KBM-7 (cell line): ENCODE measurements at regions not wholly inside any gene's neighbourhood (a gene's known extent, or its start where the extent isn't known, plus 50 kb on each side); places are given as distances from the start of the nearest gene placed in this dataset.
A peak's percentile ranks its signal among the peaks of the same experiment; 100 is the strongest.

ENCODE experiments used
- DNase-seq: peaks from one replicate; pipeline ENCODE4 v3.0.0-alpha.2; 2015
- in situ Hi-C: fragments of 300-500 bp; cut with MboI; formaldehyde crosslinking; loops from 2 replicates; pipeline ENCODE4 v1.14.3; 2020; ENCODE audit warnings: low sequenced_read_pairs, low pct_unique_long_range_greater_than_20kb, mixed read lengths

DNA sequence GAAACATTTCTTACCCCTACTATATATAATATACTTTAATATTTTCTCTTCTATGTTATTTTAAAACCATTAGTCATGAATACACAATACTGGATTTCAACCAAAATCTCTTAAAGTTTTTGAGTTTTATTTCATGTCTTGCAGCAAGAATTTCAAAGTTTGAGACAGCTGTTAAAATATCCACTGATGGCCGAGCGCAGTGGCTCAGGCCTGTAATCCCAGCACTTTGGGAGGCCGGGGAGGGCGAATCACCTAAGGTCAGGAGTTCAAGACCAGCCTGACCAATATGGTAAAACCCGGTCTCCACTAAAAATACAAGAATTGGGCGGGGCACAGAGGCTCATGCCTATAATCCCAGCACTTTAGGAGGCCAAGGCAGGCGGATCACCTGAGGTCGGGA, 59.7 kb upstream of the DAPK1 start:
- no peak for DNase-seq
- in situ Hi-C loops, result no loop called here

DNA sequence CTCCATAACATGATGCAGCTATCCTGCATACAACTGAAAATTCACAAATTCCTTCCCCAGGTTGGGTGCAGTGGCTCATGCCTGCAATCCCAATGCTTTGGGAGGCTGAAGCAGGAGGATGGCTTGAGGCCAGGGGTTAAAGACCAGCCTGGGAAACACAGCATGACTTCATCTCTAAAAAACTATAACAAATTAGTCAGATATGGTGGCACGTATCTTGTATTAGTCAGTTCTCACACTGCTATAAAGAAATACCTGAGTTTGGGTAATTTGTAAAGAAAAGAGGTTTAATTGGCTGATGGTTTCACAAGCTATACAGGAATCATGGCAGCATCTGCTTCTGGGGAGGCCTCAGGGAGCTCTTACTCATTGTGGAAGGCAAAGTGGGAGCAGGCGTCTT, 56.4 kb upstream of the DAPK1 start:
- no peak for DNase-seq
- in situ Hi-C loops, result no loop called here

DNA sequence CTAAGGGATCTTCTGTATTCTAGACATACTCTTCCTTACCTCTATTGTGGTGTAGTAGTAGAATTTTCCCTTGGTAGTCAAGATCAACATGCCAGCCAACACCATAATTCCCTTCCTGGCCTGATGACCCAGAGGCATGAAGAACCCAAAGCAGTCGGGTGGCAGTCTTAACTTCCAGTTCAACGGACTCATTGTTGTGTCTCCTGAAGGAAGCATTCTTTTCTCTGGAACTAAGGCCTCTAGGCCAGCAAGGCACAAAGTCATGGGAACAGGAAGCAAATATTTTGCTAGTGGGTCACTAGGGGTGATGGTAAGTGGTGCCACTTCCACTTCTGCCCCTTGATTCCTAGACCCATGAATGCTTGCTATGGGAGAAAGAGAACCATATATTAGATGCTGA, 55.2 kb upstream of the DAPK1 start:
- DNase-seq, result no peak
- in situ Hi-C loops, result no loop called here

GRCh38 chr9:87443006-87443405, 54.7 kb upstream of the DAPK1 start:
- DNase-seq, result no peak
- in situ Hi-C loops, result no loop called here

DNA sequence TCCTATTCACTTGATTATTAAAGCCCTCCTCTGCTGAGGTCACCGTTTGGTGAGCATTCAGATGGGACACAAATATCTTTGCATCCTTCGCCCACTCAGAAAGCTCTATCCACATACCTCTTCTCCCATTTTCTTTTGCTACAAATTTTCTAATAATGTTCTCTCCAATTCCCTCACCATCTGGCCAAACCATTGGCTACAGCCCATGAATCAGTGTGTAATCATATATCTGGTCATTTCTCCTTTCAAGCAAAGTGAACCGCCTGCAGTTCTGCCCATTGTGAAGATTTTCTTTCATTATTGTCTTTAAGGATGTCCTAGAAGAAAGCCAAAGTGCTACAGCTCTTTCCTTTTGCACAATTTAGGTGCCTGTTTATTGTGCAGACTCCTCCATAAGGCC, 54.2 kb upstream of the DAPK1 start:
- no peak for DNase-seq
- in situ Hi-C loops, result no loop called here

- DNase-seq, result peak; percentile 70
- in situ Hi-C loops, result no loop called here
Measured at GRCh38 chr9:87445646-87446045, 52.0 kb upstream of the DAPK1 start.

DNA sequence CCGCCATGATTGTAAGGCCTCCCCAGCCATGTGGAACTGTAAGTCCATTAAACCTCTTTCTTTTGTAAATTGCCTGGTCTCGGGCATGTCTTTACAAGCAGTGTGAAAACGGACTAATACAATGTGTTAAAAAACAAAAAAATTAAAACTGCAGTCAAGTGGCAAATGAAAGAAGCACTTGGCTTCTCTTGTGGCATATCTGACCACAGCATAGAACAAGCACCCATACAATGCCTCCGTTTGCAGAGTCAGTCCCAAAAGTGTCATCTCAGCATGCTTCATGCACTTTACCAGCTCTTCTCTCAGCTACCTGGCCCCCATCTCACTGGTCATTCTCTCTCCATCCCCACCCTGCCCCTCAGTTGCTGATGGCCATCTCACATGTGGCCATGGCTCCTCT, 51.1 kb upstream of the DAPK1 start:
- no peak for DNase-seq
- in situ Hi-C loops, result no loop called here

GRCh38 chr9:87447547-87448432, 49.9 kb upstream of the DAPK1 start:
- no peak for DNase-seq
- in situ Hi-C loops, result no loop called here
